HAP-1 (cell line): ENCODE measurements at regions not wholly inside any gene's neighbourhood (a gene's known extent, or its start where the extent isn't known, plus 50 kb on each side); places are given as distances from the start of the nearest gene placed in this dataset.
"Not testable (repeated sequence)": the region's sequence is repeated elsewhere in the genome, so short reads cannot be mapped to it uniquely, and the experiment has no call there.

Source experiments
- DNase-seq, 2 experiments: peaks; one replicate each; pipeline ENCODE4 v3.0.0-alpha.2; 2016 to 2020; ENCODE audit warnings: low spot score in 2 of 2
- H3K27me3 ChIP-seq: fragments of 250-450 bp; sonication (Bioruptor Pico); 2 replicates; pipeline ENCODE4 v1.5.1; 2020; ENCODE audit warnings: low read depth, mild to moderate bottlenecking, moderate library complexity
- H3K36me3 ChIP-seq: fragments of 250-450 bp; sonication (Bioruptor Pico); replicated peaks from 2 replicates; pipeline ENCODE4 v1.5.1; 2020; ENCODE audit warnings: mild to moderate bottlenecking
- H3K4me1 ChIP-seq: fragments of 250-450 bp; sonication (Bioruptor Pico); 2 replicates; pipeline ENCODE4 v1.5.1; 2020; ENCODE audit warnings: mild to moderate bottlenecking
- H3K4me3 ChIP-seq: fragments of 250-450 bp; sonication (Bioruptor Pico); 2 replicates; pipeline ENCODE4 v1.5.1; 2020; ENCODE audit warnings: mild to moderate bottlenecking, moderate library complexity
- H3K9me3 ChIP-seq: fragments of 250-450 bp; sonication (Bioruptor Pico); 2 replicates; pipeline ENCODE4 v1.5.1; 2020; ENCODE audit warnings: mild to moderate bottlenecking, moderate library complexity
- in situ Hi-C: fragments of 300-500 bp; cut with MboI; formaldehyde crosslinking; loops from 3 replicates; pipeline ENCODE4 v1.14.3; 2020; ENCODE audit warnings: low sequenced_read_pairs, inconsistent platforms, mixed read lengths

GRCh38 chr3:177495566-177495965 is 298.3 kb upstream of the TBL1XR1 start:
- no peak overlapping the region for H3K4me3 ChIP-seq
- no peak for DNase-seq
- no peaks in the 10 kb centered on the region for H3K36me3 ChIP-seq
- in situ Hi-C loops: no loop called here
- H3K27me3 ChIP-seq: no peaks in the 10 kb centered on the region
- H3K9me3 ChIP-seq: no peaks in the 10 kb centered on the region
- H3K4me1 ChIP-seq: no peaks in the 10 kb centered on the region

GRCh38 chr3:177498037-177498857 is 301.0 kb upstream of the TBL1XR1 start:
- H3K4me3 ChIP-seq: no peak overlapping the region
- no peak for DNase-seq
- no peaks in the 10 kb centered on the region for H3K4me1 ChIP-seq
- in situ Hi-C loops: no loop called here
- no peaks in the 10 kb centered on the region for H3K27me3 ChIP-seq
- H3K36me3 ChIP-seq: no peaks in the 10 kb centered on the region
- no peaks in the 10 kb centered on the region for H3K9me3 ChIP-seq

GRCh38 chr3:177499039-177499438 is 301.8 kb upstream of the TBL1XR1 start:
- in situ Hi-C loops, H3K27me3 ChIP-seq, H3K4me3 ChIP-seq: not testable (repeated sequence)

GRCh38 chr3:177499779-177500423 is 302.6 kb upstream of the TBL1XR1 start:
- in situ Hi-C loops: no loop called here
- Histone ChIP-seq H3K27me3 (0 out of 2 replicates have a peak, but pooled peaks cover 3% of the 10 kb centered on the region), H3K4me1 (no peaks in the 10 kb centered on the region), H3K9me3 (no peaks in the 10 kb centered on the region), H3K36me3 (no peaks in the 10 kb centered on the region), H3K4me3 (no peak overlapping the region)
- DNase-seq: no peak

More at GRCh38 chr3:177499039-177499438, 301.8 kb upstream of the TBL1XR1 start:
- not testable (repeated sequence) for H3K4me1 ChIP-seq, H3K9me3 ChIP-seq, DNase-seq, H3K36me3 ChIP-seq

- H3K9me3 ChIP-seq: no peaks in the 10 kb centered on the region
- DNase-seq: no peak
- H3K4me3 ChIP-seq: no peak overlapping the region
- in situ Hi-C loops: no loop called here
- no peaks in the 10 kb centered on the region for H3K27me3 ChIP-seq
- H3K4me1 ChIP-seq: no peaks in the 10 kb centered on the region
- H3K36me3 ChIP-seq: no peaks in the 10 kb centered on the region
These were observed 313.5 kb upstream of the TBL1XR1 start for GRCh38 chr3:177510693-177511216.

- Histone ChIP-seq H3K4me3 (no peak overlapping the region), H3K27me3 (no peaks in the 10 kb centered on the region), H3K4me1 (no peaks in the 10 kb centered on the region), H3K36me3 (no peaks in the 10 kb centered on the region), H3K9me3 (no peaks in the 10 kb centered on the region)
- DNase-seq: no peak
- in situ Hi-C loops: no loop called here
These were observed 315.9 kb upstream of the TBL1XR1 start for GRCh38 chr3:177512945-177513814.

GRCh38 chr3:177513815-177514610 is 316.7 kb upstream of the TBL1XR1 start:
- H3K4me1 ChIP-seq: no peaks in the 10 kb centered on the region
- in situ Hi-C loops: no loop called here
- no peak overlapping the region for H3K4me3 ChIP-seq
- no peaks in the 10 kb centered on the region for H3K36me3 ChIP-seq
- H3K9me3 ChIP-seq: no peaks in the 10 kb centered on the region
- no peak for DNase-seq
- no peaks in the 10 kb centered on the region for H3K27me3 ChIP-seq

GRCh38 chr3:177514611-177515499 is 317.6 kb upstream of the TBL1XR1 start:
- Histone ChIP-seq H3K36me3 (no peaks in the 10 kb centered on the region), H3K9me3 (no peaks in the 10 kb centered on the region), H3K27me3 (no peaks in the 10 kb centered on the region), H3K4me1 (no peaks in the 10 kb centered on the region), H3K4me3 (no peak overlapping the region)
- in situ Hi-C loops: no loop called here
- no peak for DNase-seq

- no peak for DNase-seq
- Histone ChIP-seq H3K27me3 (no peaks in the 10 kb centered on the region), H3K9me3 (no peaks in the 10 kb centered on the region), H3K4me1 (no peaks in the 10 kb centered on the region), H3K36me3 (no peaks in the 10 kb centered on the region), H3K4me3 (no peak overlapping the region)
- in situ Hi-C loops: no loop called here
These were observed 318.5 kb upstream of the TBL1XR1 start for GRCh38 chr3:177515786-177516157.

GRCh38 chr3:177516158-177517011 is 319.1 kb upstream of the TBL1XR1 start:
- Histone ChIP-seq H3K9me3 (no peaks in the 10 kb centered on the region), H3K4me1 (no peaks in the 10 kb centered on the region), H3K27me3 (no peaks in the 10 kb centered on the region), H3K36me3 (no peaks in the 10 kb centered on the region), H3K4me3 (no peak overlapping the region)
- DNase-seq: no peak
- in situ Hi-C loops: no loop called here

- in situ Hi-C loops: no loop called here
- H3K4me1 ChIP-seq: no peaks in the 10 kb centered on the region
These were observed 320.6 kb upstream of the TBL1XR1 start for GRCh38 chr3:177517906-177518305.

GRCh38 chr3:177519588-177519987 is 322.3 kb upstream of the TBL1XR1 start:
- Histone ChIP-seq H3K36me3 (no peaks in the 10 kb centered on the region), H3K4me1 (no peaks in the 10 kb centered on the region), H3K27me3 (no peaks in the 10 kb centered on the region), H3K9me3 (no peaks in the 10 kb centered on the region), H3K4me3 (no peak overlapping the region)
- DNase-seq: no peak
- in situ Hi-C loops: no loop called here

More at GRCh38 chr3:177517906-177518305, 320.6 kb upstream of the TBL1XR1 start:
- no peaks in the 10 kb centered on the region for H3K9me3 ChIP-seq
- H3K36me3 ChIP-seq: no peaks in the 10 kb centered on the region
- no peaks in the 10 kb centered on the region for H3K27me3 ChIP-seq
- H3K4me3 ChIP-seq: no peak overlapping the region
- no peak for DNase-seq
